HepG2 (cell line): ENCODE measurements at regions not wholly inside any gene's neighbourhood (a gene's known extent, or its start where the extent isn't known, plus 50 kb on each side); places are given as distances from the start of the nearest gene placed in this dataset.

Experiments used
- ARHGAP35 ChIP-seq: sonication (generic); formaldehyde crosslinking; IDR thresholded peaks from 2 replicates; pipeline ENCODE4 v1.9.0; 2022; ENCODE audit warnings: mild to moderate bottlenecking, inconsistent platforms, moderate library complexity, missing genetic modification reagents, borderline replicate concordance
- CENPT ChIP-seq: sonication (generic); formaldehyde crosslinking; IDR thresholded peaks from 2 replicates; pipeline ENCODE4 v1.8.0; 2022; ENCODE audit warnings: low read depth, mild to moderate bottlenecking, moderate library complexity, missing genetic modification reagents
- HNF4G ChIP-seq, 2 experiments: sonication (generic) in 1 of 2; formaldehyde crosslinking in 1 of 2; IDR thresholded peaks; 2 replicates each; pipeline versions ENCODE4 v1.4.0 to v1.6.1; 2011 to 2020; ENCODE audit warnings: borderline replicate concordance in 2 of 2, low read depth in 2 of 2, mild to moderate bottlenecking in 2 of 2, low read length in 1 of 2, missing genetic modification reagents in 1 of 2, moderate library complexity in 1 of 2
- RFX5 ChIP-seq: IDR thresholded peaks from 2 replicates; pipeline ENCODE4 v1.6.1; 2011; ENCODE audit warnings: low read depth, low read length, improper control_type of control experiment
- YY1 ChIP-seq: IDR thresholded peaks from 2 replicates; pipeline ENCODE4 v1.6.1; 2011; ENCODE audit warnings: low read length, low read depth, moderate library complexity, mild to moderate bottlenecking; ENCODE audit not compliant: insufficient read depth, insufficient replicate concordance
- ZNF354B ChIP-seq: sonication (generic); formaldehyde crosslinking; IDR thresholded peaks from 2 replicates; pipeline ENCODE4 v1.8.0; 2022; ENCODE audit warnings: mild to moderate bottlenecking, missing genetic modification reagents
- ZNF484 ChIP-seq: sonication (generic); formaldehyde crosslinking; IDR thresholded peaks from 2 replicates; pipeline ENCODE4 v1.5.1; 2020; ENCODE audit warnings: mild to moderate bottlenecking, low read depth, missing genetic modification reagents, borderline replicate concordance
- ZNF589 ChIP-seq: sonication (generic); formaldehyde crosslinking; conservative IDR thresholded peaks from 2 replicates; pipeline ENCODE4 v1.8.0; 2022; ENCODE audit warnings: mild to moderate bottlenecking, moderate library complexity, missing genetic modification reagents
- TF ChIP-seq, protein P1 (sequence below), 2 experiments: sonication (generic) in 1 of 2; formaldehyde crosslinking in 1 of 2; IDR thresholded peaks; 2 replicates each; pipeline versions ENCODE4 v1.6.1 to v1.9.0; 2014 to 2022; ENCODE audit warnings: antibody characterized with exemption in 1 of 2, borderline replicate concordance in 1 of 2, inconsistent platforms in 1 of 2, low read depth in 1 of 2, missing genetic modification reagents in 1 of 2
- TF ChIP-seq, protein P2 (sequence below): sonication (generic); formaldehyde crosslinking; conservative IDR thresholded peaks from 2 replicates; pipeline ENCODE4 v1.8.0; 2022; ENCODE audit warnings: missing genetic modification reagents
- TF ChIP-seq, protein P3 (sequence below): sonication (generic); formaldehyde crosslinking; IDR thresholded peaks from 2 replicates; pipeline ENCODE4 v1.5.0; 2020; ENCODE audit warnings: missing genetic modification reagents, mild to moderate bottlenecking, borderline replicate concordance

DNA sequence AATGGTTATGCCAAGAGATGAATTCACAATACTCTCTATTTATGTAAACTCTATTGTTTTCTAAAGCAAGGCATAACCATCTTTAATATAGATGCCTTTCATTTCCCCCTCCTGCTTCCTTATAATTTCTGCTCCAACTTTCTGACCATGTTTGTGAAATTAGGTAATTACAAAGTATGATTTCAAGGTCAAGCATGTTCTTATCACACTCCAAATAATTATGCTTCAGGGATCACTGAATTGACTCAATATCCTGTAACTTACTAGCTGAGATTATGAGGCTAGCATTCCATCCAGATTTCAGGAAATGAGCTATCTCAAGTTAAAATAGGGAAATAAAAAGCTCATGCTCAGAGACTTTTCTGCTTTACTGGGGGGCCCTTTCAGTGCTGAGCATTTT lies 655.9 kb upstream of the IGFBP3 start:
- TF ChIP-seq RFX5 (no peak), HNF4G (IDR thresholded peaks at IDR 0.05; ENCODE audit: borderline replicate concordance, low read depth, low read length) (no peak), HNF4G (CRISPR knock-in tag; IDR thresholded peaks at IDR 0.05; ENCODE audit: borderline replicate concordance, low read depth) (no peak), ZNF589 (CRISPR knock-in tag) (no peak), YY1 (no peak), ZNF354B (no peak), ARHGAP35 (CRISPR knock-in tag) (no peak), CENPT (CRISPR knock-in tag) (no peak), ZNF484 (CRISPR knock-in tag) (no peak)
- TF ChIP-seq, protein P1, sequence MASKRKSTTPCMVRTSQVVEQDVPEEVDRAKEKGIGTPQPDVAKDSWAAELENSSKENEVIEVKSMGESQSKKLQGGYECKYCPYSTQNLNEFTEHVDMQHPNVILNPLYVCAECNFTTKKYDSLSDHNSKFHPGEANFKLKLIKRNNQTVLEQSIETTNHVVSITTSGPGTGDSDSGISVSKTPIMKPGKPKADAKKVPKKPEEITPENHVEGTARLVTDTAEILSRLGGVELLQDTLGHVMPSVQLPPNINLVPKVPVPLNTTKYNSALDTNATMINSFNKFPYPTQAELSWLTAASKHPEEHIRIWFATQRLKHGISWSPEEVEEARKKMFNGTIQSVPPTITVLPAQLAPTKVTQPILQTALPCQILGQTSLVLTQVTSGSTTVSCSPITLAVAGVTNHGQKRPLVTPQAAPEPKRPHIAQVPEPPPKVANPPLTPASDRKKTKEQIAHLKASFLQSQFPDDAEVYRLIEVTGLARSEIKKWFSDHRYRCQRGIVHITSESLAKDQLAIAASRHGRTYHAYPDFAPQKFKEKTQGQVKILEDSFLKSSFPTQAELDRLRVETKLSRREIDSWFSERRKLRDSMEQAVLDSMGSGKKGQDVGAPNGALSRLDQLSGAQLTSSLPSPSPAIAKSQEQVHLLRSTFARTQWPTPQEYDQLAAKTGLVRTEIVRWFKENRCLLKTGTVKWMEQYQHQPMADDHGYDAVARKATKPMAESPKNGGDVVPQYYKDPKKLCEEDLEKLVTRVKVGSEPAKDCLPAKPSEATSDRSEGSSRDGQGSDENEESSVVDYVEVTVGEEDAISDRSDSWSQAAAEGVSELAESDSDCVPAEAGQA (IDR thresholded peaks at IDR 0.05; ENCODE audit: low read depth): no peak
- TF ChIP-seq, protein P1 (CRISPR knock-in tag; IDR thresholded peaks at IDR 0.05; ENCODE audit: borderline replicate concordance): no peak
- TF ChIP-seq, protein P2, sequence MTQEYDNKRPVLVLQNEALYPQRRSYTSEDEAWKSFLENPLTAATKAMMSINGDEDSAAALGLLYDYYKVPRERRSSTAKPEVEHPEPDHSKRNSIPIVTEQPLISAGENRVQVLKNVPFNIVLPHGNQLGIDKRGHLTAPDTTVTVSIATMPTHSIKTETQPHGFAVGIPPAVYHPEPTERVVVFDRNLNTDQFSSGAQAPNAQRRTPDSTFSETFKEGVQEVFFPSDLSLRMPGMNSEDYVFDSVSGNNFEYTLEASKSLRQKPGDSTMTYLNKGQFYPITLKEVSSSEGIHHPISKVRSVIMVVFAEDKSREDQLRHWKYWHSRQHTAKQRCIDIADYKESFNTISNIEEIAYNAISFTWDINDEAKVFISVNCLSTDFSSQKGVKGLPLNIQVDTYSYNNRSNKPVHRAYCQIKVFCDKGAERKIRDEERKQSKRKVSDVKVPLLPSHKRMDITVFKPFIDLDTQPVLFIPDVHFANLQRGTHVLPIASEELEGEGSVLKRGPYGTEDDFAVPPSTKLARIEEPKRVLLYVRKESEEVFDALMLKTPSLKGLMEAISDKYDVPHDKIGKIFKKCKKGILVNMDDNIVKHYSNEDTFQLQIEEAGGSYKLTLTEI (CRISPR knock-in tag): no peak
- TF ChIP-seq, protein P3, sequence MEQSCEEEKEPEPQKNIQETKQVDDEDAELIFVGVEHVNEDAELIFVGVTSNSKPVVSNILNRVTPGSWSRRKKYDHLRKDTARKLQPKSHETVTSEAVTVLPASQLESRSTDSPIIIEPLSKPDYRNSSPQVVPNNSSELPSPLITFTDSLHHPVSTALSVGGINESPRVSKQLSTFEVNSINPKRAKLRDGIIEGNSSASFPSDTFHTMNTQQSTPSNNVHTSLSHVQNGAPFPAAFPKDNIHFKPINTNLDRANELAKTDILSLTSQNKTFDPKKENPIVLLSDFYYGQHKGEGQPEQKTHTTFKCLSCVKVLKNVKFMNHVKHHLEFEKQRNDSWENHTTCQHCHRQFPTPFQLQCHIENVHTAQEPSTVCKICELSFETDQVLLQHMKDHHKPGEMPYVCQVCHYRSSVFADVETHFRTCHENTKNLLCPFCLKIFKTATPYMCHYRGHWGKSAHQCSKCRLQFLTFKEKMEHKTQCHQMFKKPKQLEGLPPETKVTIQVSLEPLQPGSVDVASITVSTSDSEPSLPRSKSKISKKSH (CRISPR knock-in tag): no peak
